HepG2 (cell line): ENCODE measurements at regions not wholly inside any gene's neighbourhood (a gene's known extent, or its start where the extent isn't known, plus 50 kb on each side); places are given as distances from the start of the nearest gene placed in this dataset.

Experiments
- ATAC-seq: fragments of 200-7000 bp; cut with Tn5 transposase; 3 replicates; pipeline ENCODE4 v1.9.1; 2020; ENCODE audit warnings: mild to moderate bottlenecking, moderate library complexity
- BruUV-seq: library from RNA; stranded (reverse); fragments of 400-500 nt; replicated peaks from 2 replicates; lab custom pipeline; 2021; lab: Mats Ljungman, UMichigan
- CTCF ChIA-PET: fragments of 300-600 bp; formaldehyde crosslinking; extraction: SDS; loops from one replicate; lab custom pipeline; 2021; ENCODE audit warnings: low total read pairs, inconsistent platforms, low intra/inter-chr PET ratio; lab: Yijun Ruan, JAX
- POLR2A ChIA-PET: fragments of 350-600 bp; sonication (Branson Sonifier 250); formaldehyde crosslinking; loops from one replicate; lab custom pipeline; 2020; ENCODE audit warnings: antibody characterized with exemption, inconsistent platforms; lab: Yijun Ruan, JAX
- DNase-seq: peaks from one replicate; pipeline ENCODE4 v3.0.0-alpha.2; 2015; ENCODE audit warnings: low spot score
- FAIRE-seq: peaks from 3 replicates; lab custom pipeline; 2011; peaks lifted over from hg19 to GRCh38; lab: Jason Lieb, UNC
- H2AFZ ChIP-seq: one replicate; pipeline ENCODE4 v1.6.1; 2011; ENCODE audit warnings: low read length, inconsistent platforms
- H3K27ac ChIP-seq: fragments of 300-600 bp; 3 replicates; pipeline ENCODE4 v1.8.0; 2011; ENCODE audit warnings: mixed run types, mild to moderate bottlenecking, mixed read lengths, low read length, inconsistent platforms; ENCODE audit not compliant: insufficient read depth; ENCODE audit errors: extremely low read length
- H3K27me3 ChIP-seq, 2 experiments: fragments of 200-600 bp in 1 of 2; 2 replicates in 1 of 2; 3 replicates in 1 of 2; pipeline versions ENCODE4 v1.6.0 to v1.8.0; 2011; ENCODE audit warnings: low read length in 2 of 2, mild to moderate bottlenecking in 2 of 2, moderate library complexity in 2 of 2, inconsistent platforms in 1 of 2; ENCODE audit not compliant: insufficient read depth in 2 of 2, control insufficient read depth in 1 of 2
- H3K36me3 ChIP-seq, 2 experiments: fragments of 200-600 bp in 1 of 2; replicated peaks in 1 of 2; 2 replicates in 1 of 2; 3 replicates in 1 of 2; pipeline versions ENCODE4 v1.5.1 to v1.8.0; 2011; ENCODE audit warnings: low read length in 2 of 2, inconsistent platforms in 1 of 2; ENCODE audit not compliant: insufficient read depth in 2 of 2, control insufficient read depth in 1 of 2
- H3K4me1 ChIP-seq: 2 replicates; pipeline ENCODE4 v1.5.1; 2012; ENCODE audit warnings: low read length, inconsistent platforms; ENCODE audit not compliant: insufficient read depth
- H3K4me2 ChIP-seq: 2 replicates; pipeline ENCODE4 v1.6.0; 2011; ENCODE audit warnings: low read depth, low read length, inconsistent platforms
- H3K4me3 ChIP-seq, 3 experiments: fragments of 200-600 bp in 1 of 3; sonication (generic), shearing (Covaris generic) in 1 of 3; replicated peaks in 1 of 3; 2 replicates each; pipeline ENCODE4 v1.5.1; 2011 to 2016; ENCODE audit warnings: low read length in 3 of 3, inconsistent platforms in 2 of 3, low read depth in 2 of 3, mild to moderate bottlenecking in 2 of 3, control low read depth in 1 of 3, mixed read lengths in 1 of 3; ENCODE audit not compliant: insufficient read depth in 1 of 3
- H3K79me2 ChIP-seq: one replicate; pipeline ENCODE4 v1.6.1; 2011; ENCODE audit warnings: low read length, inconsistent platforms; ENCODE audit not compliant: insufficient read depth
- H3K9ac ChIP-seq: 2 replicates; pipeline ENCODE4 v1.6.0; 2011; ENCODE audit warnings: mild to moderate bottlenecking, low read depth, low read length, inconsistent platforms; ENCODE audit not compliant: insufficient read depth
- H3K9me3 ChIP-seq: 2 replicates; pipeline ENCODE4 v1.5.1; 2012; ENCODE audit warnings: mild to moderate bottlenecking, low read length
- H4K20me1 ChIP-seq: 2 replicates; pipeline ENCODE4 v1.6.0; 2011; ENCODE audit warnings: inconsistent platforms, mild to moderate bottlenecking, low read length, moderate library complexity; ENCODE audit not compliant: insufficient read depth
- KDM2A ChIP-seq: sonication (generic); formaldehyde crosslinking; IDR thresholded peaks from 2 replicates; pipeline ENCODE4 v1.4.0; 2020; ENCODE audit warnings: low read depth, missing genetic modification reagents, borderline replicate concordance
- ZFP36 ChIP-seq: fragments of 150-350 bp; IDR thresholded peaks from 2 replicates; pipeline ENCODE4 v1.6.1; 2018; ENCODE audit warnings: borderline replicate concordance, low read length, low read depth; ENCODE audit not compliant: partially characterized antibody
- ZFX ChIP-seq: sonication (generic); formaldehyde crosslinking; IDR thresholded peaks from 2 replicates; pipeline ENCODE4 v1.4.0; 2020; ENCODE audit warnings: mild to moderate bottlenecking, low read depth, missing genetic modification reagents, moderate library complexity
- ZNF670 ChIP-seq: sonication (generic); formaldehyde crosslinking; IDR thresholded peaks from 2 replicates; pipeline ENCODE4 v1.8.0; 2022; ENCODE audit warnings: mild to moderate bottlenecking, missing genetic modification reagents, borderline replicate concordance
- ZNF891 ChIP-seq: sonication (generic); formaldehyde crosslinking; IDR thresholded peaks from 2 replicates; pipeline ENCODE4 v1.5.0; 2020; ENCODE audit warnings: mild to moderate bottlenecking, missing genetic modification reagents
- WGBS: methylation state at CpG from one replicate; pipeline ENCODE4 v1.1.6; 2017; ENCODE audit warnings: low lambda C conversion rate; 5-methylcytosine and 5-hydroxymethylcytosine counted together
- in situ Hi-C: cut with HindIII; loops from 2 replicates; pipeline ENCODE4 v1.10.0; 2017; ENCODE audit warnings: low pct_unique_long_range_greater_than_20kb; ENCODE audit not compliant: extremely low pct_ligation_motif_present
- intact Hi-C: fragments of 100-400 bp; cut with micrococcal nuclease; formaldehyde crosslinking; loops from one replicate; pipeline ENCODE4 v1.10.0; 2022; ENCODE audit not compliant: unreplicated experiment
- TF ChIP-seq, protein P1 (sequence below), 2 experiments: IDR thresholded peaks; 2 replicates each; pipeline ENCODE4 v1.6.1; 2011 to 2012; ENCODE audit warnings: low read length in 2 of 2, borderline replicate concordance in 1 of 2, low read depth in 1 of 2, mild to moderate bottlenecking in 1 of 2, moderate library complexity in 1 of 2
- TF ChIP-seq, protein P2 (sequence below): sonication (generic); formaldehyde crosslinking; IDR thresholded peaks from 2 replicates; pipeline ENCODE4 v1.5.0; 2020; ENCODE audit warnings: missing genetic modification reagents, mild to moderate bottlenecking, borderline replicate concordance
- TF ChIP-seq, protein P3 (sequence below): sonication (generic); formaldehyde crosslinking; IDR thresholded peaks from 2 replicates; pipeline ENCODE4 v1.8.1; 2023; ENCODE audit warnings: mild to moderate bottlenecking, missing genetic modification reagents, borderline replicate concordance

DNA sequence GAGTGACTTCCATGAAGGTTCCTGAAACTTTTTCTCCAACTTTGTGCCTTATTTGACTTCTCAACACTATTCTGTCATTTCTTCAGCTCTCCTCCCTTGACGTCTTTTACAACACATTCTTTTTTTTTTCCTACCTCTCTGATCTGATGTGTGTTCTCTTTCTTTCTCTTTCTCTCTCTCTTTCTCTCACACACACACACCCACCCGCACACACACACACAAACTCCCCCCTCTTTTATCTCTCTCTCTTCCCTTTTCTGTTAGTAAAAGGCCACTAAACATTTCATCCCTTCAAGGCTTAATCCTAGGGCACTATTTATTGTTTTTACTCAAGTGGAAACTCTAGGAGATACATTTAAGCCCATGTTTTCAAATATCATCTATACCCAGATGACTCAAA is 107.8 kb upstream of the CNTNAP5 start (continued):
- TF ChIP-seq, protein P1, sequence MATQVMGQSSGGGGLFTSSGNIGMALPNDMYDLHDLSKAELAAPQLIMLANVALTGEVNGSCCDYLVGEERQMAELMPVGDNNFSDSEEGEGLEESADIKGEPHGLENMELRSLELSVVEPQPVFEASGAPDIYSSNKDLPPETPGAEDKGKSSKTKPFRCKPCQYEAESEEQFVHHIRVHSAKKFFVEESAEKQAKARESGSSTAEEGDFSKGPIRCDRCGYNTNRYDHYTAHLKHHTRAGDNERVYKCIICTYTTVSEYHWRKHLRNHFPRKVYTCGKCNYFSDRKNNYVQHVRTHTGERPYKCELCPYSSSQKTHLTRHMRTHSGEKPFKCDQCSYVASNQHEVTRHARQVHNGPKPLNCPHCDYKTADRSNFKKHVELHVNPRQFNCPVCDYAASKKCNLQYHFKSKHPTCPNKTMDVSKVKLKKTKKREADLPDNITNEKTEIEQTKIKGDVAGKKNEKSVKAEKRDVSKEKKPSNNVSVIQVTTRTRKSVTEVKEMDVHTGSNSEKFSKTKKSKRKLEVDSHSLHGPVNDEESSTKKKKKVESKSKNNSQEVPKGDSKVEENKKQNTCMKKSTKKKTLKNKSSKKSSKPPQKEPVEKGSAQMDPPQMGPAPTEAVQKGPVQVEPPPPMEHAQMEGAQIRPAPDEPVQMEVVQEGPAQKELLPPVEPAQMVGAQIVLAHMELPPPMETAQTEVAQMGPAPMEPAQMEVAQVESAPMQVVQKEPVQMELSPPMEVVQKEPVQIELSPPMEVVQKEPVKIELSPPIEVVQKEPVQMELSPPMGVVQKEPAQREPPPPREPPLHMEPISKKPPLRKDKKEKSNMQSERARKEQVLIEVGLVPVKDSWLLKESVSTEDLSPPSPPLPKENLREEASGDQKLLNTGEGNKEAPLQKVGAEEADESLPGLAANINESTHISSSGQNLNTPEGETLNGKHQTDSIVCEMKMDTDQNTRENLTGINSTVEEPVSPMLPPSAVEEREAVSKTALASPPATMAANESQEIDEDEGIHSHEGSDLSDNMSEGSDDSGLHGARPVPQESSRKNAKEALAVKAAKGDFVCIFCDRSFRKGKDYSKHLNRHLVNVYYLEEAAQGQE (IDR thresholded peaks at IDR 0.05; ENCODE audit: borderline replicate concordance in 1 of 2, low read depth in 1 of 2, low read length in 2 of 2), result no peak
- TF ChIP-seq ZNF891 (CRISPR knock-in tag), result no peak
- TF ChIP-seq, all 625 proteins: peak for 0

DNA sequence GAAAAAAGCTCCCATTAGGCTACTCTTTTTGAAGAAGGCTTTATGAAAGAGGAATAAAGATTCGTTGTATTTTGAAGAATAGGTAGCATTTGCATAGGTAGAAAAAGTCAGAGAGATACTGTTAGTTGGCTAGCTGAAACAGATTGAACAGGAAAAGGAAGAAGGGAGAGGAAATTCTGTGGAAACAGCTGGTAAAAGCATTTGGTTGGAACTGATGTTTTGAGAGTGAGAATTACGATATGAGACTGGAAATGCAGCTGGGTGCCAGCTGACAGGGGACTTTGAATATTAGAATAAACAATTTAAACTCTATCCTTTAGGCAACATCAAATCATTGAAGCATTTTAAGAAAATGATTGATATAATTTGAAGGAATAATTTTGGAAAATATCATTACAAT is 96.7 kb upstream of the CNTNAP5 start:
- H3K79me2 ChIP-seq, result no peaks in the 10 kb centered on the region
- CTCF ChIA-PET, result no interaction called here
- no peak for DNase-seq
- POLR2A ChIA-PET, result no interaction called here
- TF ChIP-seq, protein P2, sequence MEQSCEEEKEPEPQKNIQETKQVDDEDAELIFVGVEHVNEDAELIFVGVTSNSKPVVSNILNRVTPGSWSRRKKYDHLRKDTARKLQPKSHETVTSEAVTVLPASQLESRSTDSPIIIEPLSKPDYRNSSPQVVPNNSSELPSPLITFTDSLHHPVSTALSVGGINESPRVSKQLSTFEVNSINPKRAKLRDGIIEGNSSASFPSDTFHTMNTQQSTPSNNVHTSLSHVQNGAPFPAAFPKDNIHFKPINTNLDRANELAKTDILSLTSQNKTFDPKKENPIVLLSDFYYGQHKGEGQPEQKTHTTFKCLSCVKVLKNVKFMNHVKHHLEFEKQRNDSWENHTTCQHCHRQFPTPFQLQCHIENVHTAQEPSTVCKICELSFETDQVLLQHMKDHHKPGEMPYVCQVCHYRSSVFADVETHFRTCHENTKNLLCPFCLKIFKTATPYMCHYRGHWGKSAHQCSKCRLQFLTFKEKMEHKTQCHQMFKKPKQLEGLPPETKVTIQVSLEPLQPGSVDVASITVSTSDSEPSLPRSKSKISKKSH (CRISPR knock-in tag), result no peak
- TF ChIP-seq ZFX (CRISPR knock-in tag), result no peak
- no peak for TF ChIP-seq ZNF670 (CRISPR knock-in tag)
- TF ChIP-seq, protein P3, sequence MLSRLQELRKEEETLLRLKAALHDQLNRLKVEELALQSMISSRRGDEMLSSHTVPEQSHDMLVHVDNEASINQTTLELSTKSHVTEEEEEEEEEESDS (CRISPR knock-in tag), result no peak
- TF ChIP-seq ZFP36, result no peak
- no peak for TF ChIP-seq KDM2A (CRISPR knock-in tag)
- TF ChIP-seq, all 625 proteins: peak for 0
- in situ Hi-C loops (no loop called here), intact Hi-C loops (no loop called here)
- FAIRE-seq (no peak), ATAC-seq (no peak)
- H4K20me1 ChIP-seq, result no peaks in the 10 kb centered on the region
- BruUV-seq, result no TSS peak
- no peaks in the 10 kb centered on the region for H3K27me3 ChIP-seq
- H3K9me3 ChIP-seq, result peaks cover 84% of the 10 kb centered on the region
- H3K9ac ChIP-seq, result no peak overlapping the region
- H2AFZ ChIP-seq, result no peak overlapping the region
- no peaks in the 10 kb centered on the region for H3K36me3 ChIP-seq
- H3K27ac ChIP-seq, result no peak overlapping the region
- WGBS, result 2% methylated on average over 2 of the region's 2 CpGs
- H3K4me1 ChIP-seq, result no peaks in the 10 kb centered on the region
- no peak overlapping the region for H3K4me3 ChIP-seq
- H3K4me2 ChIP-seq, result no peak overlapping the region
